ENCODE measurements at regions not wholly inside any gene's neighbourhood (a gene's known extent, or its start where the extent isn't known, plus 50 kb on each side); places are given as distances from the start of the nearest gene placed in this dataset.

- TF ChIP-seq CTCF (IDR thresholded peaks at IDR 0.05) = no peak
- TF ChIP-seq POLR2AphosphoS5 (IDR thresholded peaks at IDR 0.05; ENCODE audit: low read depth, low read length) = no peak
Measured at GRCh38 chr7:22653951-22654350, 73.0 kb upstream of the IL6 start.
